ENCODE measurements at regions not wholly inside any gene's neighbourhood (a gene's known extent, or its start where the extent isn't known, plus 50 kb on each side); places are given as distances from the start of the nearest gene placed in this dataset.
"Not testable (repeated sequence)": the region's sequence is repeated elsewhere in the genome, so short reads cannot be mapped to it uniquely, and the experiment has no call there.

DNA sequence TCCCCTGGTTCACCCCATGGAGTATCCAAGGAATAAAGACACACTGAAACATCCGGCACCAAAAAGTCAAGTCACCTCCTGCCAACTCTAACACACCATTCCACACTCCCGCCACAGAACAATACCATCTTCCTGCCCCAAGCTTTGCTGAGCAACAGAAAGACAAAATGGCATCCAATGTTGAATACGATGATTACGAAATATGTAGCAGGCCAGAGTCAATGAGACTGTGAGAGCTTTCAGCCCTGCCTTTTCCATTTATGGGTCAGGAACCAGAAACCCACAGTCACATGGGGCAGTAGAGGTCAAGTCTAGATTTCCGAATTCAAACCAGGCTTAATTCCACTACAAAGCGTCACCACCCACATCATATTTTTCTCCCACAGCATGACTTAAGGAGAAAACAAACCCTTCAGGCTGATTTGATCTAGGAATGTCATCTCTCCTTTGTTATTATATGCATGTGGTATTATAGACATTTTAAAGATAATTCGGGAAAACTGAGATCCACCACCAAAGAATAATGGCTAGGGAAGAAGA is 249.8 kb downstream of the SETD4 start:
- DNase-seq (ENCODE audit: low read depth, low spot score), result no peak

DNA sequence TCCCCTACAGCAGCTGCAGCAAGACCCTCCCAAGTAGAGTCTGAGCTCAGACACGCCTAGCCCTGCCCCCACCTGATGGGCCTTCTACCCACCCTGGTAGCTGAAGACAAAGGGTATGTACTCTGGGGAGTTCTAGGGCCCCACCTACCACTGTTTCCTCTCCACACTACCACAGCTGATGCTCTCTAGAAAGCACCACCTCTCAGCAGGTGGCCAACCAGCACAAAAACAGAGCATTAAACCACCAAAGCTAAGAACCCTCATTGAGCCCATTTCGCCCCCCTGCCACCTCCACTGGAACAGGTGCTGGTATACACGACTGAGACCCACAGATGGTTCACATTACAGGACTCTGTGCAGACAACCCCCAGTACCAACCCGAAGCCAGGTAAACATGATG is 258.9 kb downstream of the SETD4 start:
- DNase-seq (ENCODE audit: low read depth, low spot score), result no peak

DNA sequence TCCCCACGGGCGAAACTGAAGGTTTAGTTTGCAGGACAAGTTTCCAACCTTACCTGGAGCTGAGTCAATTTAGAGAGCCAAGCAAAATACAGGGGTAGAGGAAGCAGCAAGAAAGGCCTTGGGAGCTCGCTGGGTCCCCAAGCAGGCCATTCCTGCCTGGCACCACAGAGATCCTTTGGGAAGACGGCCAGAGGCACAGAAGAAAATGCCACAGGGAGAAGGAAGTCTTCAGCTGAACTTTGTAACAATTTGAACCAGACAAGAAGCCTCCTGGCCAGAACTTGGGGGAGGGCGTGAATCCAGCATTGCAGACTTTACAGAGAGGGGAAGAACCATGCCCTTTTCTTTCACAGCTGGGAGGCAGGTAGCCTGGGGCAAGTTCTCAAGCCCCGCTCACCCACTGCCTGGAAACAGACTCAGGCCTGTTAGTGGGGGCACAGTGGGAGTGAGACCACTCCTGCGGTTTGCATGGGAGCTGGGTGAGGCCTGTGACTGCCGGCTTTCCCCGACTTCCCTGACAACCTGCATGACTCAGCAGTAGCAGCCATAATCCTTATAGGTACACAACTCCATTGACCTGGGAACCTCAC is 259.4 kb downstream of the SETD4 start:
- DNase-seq (ENCODE audit: low read depth, low spot score), result not testable (repeated sequence)

DNA sequence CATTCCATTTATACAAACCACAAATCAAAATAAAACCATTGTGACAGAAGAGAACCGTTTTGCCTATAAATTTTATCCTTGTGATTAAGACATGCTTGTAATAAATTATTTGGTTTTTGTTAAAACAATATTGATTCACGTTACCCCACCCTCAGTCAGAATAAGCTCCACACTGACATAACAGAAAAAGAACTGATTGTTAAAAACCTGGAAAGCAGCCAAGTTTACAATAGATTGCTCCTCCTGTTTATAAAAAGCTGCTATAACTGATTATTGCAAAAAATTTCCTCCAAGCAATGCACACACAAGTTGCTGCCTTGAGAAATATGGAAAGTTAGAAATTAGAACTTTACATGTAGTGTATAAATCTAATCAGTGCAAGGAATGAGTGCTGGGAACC is 263.5 kb downstream of the SETD4 start:
- no peak for DNase-seq (ENCODE audit: low read depth, low spot score)

DNA sequence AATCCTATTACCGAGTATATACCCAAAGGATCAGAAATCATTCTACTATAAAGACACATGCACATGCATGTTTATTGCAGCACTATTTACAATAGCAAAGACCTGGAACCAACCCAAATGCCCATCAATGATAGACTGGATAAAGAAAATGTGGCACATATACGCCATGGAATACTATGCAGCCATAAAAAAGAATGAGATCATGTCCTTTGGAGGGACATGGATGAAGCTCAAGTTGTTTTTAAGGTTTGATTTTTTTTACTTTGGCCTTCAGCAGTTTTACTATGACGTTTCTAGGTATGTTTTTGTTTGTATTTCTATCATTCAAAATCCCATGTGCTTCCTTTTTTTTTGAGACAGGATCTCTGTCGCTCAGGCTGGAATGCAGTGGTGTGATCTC is 265.8 kb downstream of the SETD4 start:
- DNase-seq (ENCODE audit: low read depth, low spot score), result not testable (repeated sequence)

DNA sequence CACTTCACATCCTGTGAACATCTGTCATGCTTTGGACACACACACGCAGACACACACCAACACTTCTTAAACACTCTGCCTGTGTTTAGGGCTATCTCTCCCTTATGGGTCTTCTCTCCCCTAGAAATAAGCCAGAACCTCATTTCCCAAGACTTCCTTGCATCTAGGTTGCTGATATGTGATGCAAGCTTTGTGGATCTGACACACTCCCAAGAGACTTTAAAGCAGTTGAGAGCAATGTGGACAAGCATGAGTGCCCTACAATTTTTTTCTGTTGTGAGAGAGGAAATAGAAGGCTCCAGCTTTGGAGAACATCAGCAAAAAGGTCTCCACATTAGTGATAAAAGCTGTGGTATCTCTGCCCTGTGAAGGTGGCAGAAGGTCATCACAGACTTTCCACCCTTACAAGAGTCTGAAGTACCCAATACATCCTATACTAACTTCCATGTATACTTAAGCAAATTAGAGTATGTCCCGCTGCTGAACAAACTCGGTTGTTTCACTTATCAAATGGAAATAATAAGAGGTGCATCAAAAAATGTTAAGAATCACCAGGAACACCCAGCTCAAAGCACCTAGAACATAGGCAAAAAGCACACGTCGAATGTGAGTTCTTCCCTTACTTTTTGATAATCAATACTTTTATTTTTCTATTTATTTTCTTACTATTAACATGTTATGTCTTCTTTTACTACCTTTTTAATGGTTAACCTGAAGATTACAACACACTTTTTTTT is 267.6 kb downstream of the SETD4 start:
- DNase-seq (ENCODE audit: low read depth, low spot score), result no peak

DNA sequence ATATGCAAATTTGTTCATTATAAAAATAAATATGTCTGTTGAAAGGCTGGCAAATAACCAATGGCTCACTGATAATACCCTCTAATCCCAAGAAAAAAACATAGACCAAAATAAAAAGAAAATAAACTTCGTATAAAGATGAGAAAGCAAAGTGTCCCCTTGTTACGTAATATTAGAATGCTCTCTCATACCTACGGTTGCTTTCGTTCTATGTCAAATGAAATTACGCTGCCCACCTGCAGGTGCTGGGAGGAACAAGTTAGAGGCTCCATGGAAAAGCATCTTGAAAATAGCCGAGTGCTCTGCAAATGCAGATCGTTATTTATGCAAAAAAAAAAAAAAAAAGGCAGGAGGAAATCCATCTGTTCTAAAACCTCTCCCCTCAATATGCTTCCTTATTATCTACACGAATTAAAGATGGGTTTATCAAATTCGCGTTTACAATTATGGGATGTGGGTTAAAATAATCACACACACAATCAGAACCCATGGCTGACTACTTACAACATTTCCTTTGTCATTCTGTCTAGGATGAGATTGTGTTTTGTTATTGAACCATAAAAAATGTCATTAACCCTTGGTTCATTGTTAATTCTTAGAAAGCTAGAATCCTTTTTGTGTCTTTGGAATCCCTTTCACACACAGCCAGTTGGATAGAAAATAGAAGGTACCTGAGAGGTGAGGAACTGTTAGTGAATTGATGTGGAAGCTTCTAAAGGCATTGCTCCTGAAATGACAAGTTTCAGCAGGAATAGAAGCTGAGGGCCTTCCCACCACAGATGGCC is 268.6 kb downstream of the SETD4 start:
- DNase-seq (ENCODE audit: low read depth, low spot score), result no peak

DNA sequence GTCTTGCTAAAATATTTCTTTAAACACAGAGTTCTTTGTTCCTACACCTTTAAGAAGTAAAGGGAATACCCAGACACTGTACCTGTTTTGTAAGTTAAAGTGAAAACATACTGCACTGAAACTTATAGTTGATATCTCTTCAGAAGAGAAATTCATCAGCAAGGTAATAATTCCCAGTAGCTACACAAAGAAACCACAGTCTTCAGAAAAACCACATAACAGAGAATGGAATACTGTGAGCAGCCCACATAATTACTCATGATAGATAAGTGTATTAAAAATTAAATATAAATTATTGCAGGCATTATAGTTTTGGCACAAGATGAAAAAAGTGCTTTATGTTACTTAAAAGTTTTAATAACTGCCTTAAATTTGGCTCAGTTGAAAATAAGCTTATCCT is 276.6 kb downstream of the SETD4 start:
- no peak for DNase-seq (ENCODE audit: low read depth, low spot score)

DNA sequence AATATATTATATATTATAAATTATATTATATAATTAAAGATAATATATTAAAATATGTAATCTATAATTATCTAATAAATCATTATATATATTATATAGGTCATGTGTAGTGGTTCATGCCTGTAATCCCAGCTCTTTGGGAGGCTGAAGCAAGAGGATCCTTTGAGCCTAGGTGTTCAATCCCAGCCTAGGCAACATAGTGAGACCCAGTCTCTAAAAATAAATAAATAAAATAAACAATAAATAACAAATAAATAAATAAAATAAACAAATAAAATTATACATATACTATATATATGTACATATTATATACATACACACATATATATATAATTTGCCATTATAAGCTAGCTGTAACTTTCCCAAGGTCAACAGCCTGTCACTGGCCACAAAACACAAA is 277.7 kb downstream of the SETD4 start:
- DNase-seq (ENCODE audit: low read depth, low spot score), result no peak

DNA sequence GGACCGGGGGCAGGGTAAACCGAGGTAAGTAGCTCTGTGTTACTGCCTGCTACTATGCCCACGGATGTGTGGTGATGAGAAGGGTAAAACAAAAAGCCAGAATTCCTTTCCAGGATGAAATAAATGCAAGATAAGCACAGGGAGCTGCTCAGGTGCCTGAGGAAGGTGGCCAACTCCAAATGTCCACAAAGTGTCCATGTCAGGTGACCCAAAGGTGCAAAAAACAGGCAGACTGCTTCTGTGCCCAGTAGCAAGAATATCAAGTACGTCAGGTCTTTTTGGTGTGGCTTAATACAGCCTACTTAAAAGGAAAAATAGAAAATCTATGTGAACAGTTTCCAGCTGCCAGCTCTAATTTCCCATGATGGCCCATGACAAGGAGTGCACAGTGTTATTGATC is 279.3 kb downstream of the SETD4 start:
- no peak for DNase-seq (ENCODE audit: low read depth, low spot score)

DNA sequence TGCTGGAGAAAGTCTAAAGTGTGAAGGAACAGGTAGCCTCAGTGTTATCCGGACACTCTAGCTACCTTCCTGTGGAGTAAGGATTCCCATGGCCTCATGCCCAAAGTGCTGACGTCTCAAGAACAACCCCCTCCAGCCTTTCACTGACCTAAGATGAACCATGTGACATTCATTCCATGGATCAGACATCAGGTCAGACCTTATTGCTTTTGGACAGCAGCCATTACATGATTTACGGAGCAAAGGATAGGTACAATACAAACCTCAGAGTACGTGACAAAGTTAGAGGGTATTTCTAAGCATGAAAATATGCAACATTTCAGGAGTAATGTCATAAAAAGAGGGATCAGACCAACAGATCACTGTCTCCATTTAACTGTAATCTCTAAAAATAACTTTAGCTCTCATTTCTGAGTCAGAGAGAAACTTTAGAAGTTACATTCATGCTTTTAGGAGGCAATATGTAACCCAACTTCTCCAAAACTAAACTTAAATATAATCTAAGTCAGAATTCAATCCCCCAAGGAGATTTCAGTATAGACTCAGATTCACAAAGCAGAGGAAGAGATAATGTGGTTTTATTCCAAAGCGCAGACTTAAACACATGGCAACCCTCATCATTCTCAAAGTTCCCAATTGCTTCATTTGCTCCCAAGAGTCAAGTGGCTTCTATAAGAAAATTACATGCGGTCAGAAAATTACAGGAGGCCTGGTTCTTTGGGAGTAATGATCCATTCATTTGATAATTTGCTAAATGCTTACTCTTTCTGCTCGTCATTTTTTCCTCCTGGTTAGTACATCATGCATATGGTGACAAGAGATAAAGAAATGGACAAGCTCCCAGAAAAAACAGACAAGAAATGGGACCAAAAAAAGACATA is 280.4 kb downstream of the SETD4 start:
- no peak for DNase-seq (ENCODE audit: low read depth, low spot score)

DNA sequence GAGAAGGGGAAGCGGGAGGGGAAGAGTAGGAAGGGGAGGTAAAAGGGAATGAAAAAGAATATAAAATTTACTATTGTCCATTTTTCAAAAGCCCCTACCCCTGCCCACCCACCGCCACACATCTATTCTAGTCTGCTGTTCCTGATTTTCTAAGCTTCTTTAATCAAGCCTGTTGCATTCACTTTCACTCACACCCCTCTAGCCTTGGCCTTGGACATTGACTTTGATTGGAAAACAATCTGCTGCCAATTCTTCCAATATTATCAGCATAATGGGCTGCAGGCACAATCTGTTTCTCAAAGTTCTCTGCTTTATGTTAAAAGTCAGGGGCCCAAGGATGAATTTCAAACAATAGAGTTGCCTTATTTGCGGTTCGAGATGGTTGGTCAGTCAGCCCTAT is 281.2 kb downstream of the SETD4 start:
- DNase-seq (ENCODE audit: low read depth, low spot score), result no peak

DNA sequence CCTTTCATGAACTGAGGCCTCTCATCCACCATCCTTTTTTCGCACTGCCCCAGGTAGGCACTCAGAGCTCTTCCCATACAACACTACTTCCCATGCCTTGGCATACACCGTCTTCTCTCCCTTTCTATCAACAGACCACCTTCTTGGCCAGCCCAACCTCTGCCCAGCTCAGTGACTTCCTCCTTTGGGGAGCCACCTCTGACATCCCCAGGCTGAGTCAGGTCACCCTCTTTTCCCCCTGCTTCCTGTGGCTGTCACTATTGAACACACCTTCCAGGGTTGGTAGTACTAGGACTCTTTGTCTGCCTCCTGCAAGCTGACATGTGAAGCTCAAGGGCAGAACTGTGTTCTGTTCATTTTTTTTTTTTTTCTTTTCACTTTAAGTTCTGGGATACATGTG is 283.2 kb downstream of the SETD4 start:
- DNase-seq (ENCODE audit: low read depth, low spot score), result no peak

DNA sequence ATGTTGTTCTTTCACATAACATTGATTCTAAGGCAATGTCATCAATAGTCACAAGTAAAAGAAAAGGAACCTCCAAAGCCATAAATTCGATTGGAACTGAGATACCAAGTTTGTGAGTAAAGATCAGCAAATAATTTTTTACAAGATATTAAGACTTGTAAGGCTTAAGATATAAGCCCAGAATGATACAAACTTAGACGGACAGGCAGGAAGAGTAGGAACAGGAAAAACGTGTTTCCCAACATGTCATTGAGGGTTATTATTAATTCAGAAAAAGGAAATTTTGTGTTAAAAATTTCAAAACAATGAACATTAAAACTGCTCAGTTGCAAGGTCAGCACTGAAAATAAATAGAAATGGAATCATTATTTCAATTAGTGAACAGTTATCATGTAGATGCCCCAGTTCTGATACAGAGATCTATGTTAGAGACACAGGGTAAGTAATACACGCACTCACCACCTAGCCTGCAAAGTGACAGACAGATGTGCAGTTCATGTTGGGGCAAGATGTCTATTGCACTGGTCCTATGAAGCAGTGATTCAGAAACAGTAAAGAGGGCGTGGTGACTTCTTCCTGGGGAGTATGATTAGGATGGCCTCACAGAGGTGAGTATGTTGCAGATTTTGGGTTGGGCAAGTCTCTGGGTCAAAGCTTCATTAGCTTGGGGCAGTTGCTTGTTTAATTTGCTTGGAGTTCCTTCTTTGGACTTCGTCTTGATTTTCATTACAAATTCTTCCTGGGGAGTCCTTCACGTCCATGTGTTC is 284.4 kb downstream of the SETD4 start:
- DNase-seq (ENCODE audit: low read depth, low spot score), result no peak

DNA sequence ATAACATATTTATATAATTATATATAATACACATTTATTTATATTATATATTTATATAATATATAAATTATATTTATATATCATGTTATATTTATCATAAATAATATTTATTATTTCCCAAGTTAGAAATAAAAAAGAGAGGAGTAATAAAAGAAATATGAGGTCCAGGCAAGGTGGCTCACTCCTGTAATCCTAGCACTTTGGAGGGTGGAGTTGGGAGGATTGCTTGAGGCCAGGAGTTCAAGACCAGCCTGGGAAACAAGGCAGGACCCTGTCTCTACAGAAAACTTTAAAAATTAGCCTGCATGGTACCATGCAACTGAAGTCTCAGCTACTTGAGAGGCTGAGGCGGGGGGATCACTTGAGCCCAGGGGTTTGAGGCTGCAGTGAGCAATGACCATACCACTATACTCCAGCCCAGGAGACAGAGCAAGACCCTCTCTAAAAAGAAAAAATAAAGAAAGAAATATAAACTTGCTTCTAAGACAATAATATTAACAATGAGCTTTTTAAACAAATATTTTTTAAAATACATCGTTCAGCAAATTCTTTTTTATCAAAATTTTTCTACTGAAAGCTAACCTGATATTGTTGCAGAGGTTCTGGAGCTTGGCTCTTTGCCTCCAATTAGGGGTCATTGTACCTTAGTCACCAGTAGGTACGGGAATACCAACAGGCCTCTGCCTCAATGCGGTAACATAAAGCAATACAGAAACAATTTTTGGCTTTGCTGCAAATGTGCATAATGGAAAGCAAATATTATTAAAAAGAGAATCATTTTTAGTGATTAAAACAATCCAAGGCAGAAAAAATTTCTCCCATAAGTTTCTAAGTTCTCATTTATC is 290.0 kb downstream of the SETD4 start:
- no peak for DNase-seq (ENCODE audit: low read depth, low spot score)

DNA sequence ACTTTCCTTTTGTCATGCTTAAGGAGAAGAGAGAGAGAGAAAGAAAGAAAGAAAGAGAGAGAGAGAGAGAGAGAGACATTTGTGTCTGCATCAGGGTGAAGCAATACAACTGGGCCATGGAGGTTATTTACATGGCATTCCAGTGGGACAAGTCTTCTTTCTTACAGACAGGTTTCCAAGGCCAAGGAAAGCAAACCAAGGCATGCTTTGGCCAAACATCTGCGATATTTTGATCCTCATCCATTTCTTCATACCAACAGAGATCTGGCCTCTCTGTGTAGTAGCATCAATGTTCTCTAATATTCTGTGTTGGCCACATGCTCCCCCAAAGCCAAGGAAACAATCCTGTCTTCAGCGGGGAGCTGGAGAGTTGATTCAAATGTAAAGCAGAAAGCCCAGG is 292.1 kb downstream of the SETD4 start:
- no peak for DNase-seq (ENCODE audit: low read depth, low spot score)

DNA sequence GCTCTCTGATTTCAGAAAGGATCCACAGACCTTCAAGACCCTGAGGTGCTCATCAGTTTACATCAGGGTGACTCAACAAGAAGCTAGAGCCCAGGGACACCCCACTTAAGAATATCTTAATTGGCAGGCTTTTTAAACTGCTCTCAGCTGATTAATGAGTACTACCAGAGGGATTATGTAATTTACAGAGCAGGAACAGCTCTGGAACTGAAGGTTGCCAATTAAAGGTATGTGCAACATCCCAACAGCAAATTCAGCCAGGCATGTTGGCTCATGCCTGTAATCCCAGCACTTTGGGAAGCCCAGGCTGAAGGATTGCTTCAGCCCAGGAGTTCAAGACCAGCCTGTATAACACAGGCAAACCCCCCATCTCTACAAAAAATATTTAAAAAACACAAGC is 295.7 kb downstream of the SETD4 start:
- DNase-seq (ENCODE audit: low read depth, low spot score), result no peak

DNA sequence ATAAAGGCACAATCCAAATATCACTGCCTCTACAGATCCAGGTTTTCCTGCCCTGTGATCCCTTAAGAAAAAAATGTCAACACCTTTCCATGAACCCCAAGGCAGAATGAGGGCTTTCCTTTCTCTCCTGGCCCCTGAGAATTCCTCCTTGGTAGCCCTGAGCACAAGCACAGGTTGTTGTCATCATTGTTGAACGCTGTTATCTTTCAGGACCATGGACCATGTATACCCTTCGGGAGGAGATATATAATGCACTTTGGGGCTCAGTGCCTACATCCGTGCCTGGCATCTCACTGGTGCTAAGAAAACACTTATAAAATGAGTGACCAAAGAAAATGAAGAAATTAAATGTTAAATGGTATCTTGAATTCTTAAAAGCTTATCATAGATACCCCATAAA is 296.2 kb downstream of the SETD4 start:
- DNase-seq (ENCODE audit: low read depth, low spot score), result no peak

DNA sequence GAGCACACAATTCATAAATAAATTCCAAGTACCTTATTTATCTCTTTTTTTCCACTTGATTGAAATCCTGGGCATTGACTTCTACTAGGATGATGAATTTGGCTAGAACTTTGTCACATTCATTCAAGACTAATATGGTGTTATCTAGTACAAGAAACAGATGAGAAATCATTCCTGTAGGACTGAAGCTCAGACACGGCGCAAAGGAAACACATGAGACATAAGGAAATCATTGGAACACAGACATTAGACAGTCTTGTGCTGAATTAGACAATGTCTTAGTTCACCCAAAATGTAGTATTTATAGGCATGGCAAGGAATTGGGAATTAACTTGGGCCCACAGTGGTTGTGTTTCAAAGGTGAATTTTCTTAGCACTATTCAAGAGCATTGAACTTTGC is 305.7 kb downstream of the SETD4 start:
- no peak for DNase-seq (ENCODE audit: low read depth, low spot score)

DNA sequence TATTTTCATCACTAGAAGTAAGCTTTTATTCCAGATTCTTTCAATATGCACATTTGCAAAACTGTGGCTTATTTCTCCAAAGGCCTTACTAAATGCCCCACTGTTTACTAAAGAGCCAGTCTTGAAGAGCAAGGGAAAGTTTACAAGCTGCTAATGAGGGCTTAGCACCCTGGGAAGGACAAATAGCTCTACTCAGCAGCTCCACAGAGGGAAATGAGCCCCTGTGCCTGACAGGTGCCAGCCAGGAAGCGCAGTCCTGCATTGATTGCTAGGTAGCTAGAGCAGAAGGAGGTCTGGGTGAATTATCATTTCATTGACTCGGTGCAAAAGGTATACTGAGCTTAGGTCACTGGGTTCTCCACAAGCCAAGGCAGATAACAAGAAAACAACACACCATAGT is 307.0 kb downstream of the SETD4 start:
- no peak for DNase-seq (ENCODE audit: low read depth, low spot score)
